Caco-2 (cell line): ENCODE measurements at regions not wholly inside any gene's neighbourhood (a gene's known extent, or its start where the extent isn't known, plus 50 kb on each side); places are given as distances from the start of the nearest gene placed in this dataset.

Source experiments
- BruUV-seq: library from RNA; stranded (reverse); fragments of 400-500 nt; replicated peaks from 2 replicates; lab custom pipeline; 2021; lab: Mats Ljungman, UMichigan
- CTCF ChIA-PET: fragments of 300-600 bp; sonication (Branson Sonifier 250); formaldehyde crosslinking; loops from one replicate; lab custom pipeline; 2022; ENCODE audit warnings: antibody characterized with exemption; lab: Charles Lee
- POLR2A ChIA-PET: fragments of 300-600 bp; sonication (Branson Sonifier 250); formaldehyde crosslinking; loops from one replicate; lab custom pipeline; 2022; ENCODE audit warnings: antibody characterized with exemption; lab: Charles Lee
- DNase-seq, 2 experiments: peaks; one replicate each; pipeline versions ENCODE4 v3.0.0 to v3.0.0-alpha.2; 2020 to 2022
- H3K27me3 ChIP-seq: replicated peaks from 2 replicates; pipeline ENCODE4 v1.6.0; 2011; ENCODE audit warnings: low read length; ENCODE audit not compliant: control insufficient read depth, insufficient read depth
- H3K36me3 ChIP-seq: 2 replicates; pipeline ENCODE4 v1.5.1; 2011; ENCODE audit warnings: low read length; ENCODE audit not compliant: control insufficient read depth, insufficient read depth
- H3K4me1 ChIP-seq: fragments of 250-450 bp; sonication (Bioruptor Pico); 2 replicates; pipeline ENCODE4 v1.5.1; 2020; ENCODE audit warnings: mild to moderate bottlenecking
- H3K4me3 ChIP-seq: 2 replicates; pipeline ENCODE4 v1.5.1; 2011; ENCODE audit warnings: low read depth, mild to moderate bottlenecking, control low read depth, low read length
- H3K9me3 ChIP-seq: fragments of 250-450 bp; sonication (Bioruptor Pico); 2 replicates; pipeline ENCODE4 v1.5.1; 2020; ENCODE audit warnings: mild to moderate bottlenecking, moderate library complexity
- H3K27ac Mint-ChIP-seq: one replicate; pipeline ENCODE4 v1.8.0; 2022; ENCODE audit warnings: mixed read lengths; ENCODE audit not compliant: unreplicated experiment
- H3K27me3 Mint-ChIP-seq: one replicate; pipeline ENCODE4 v1.8.0; 2022; ENCODE audit warnings: mixed read lengths; ENCODE audit not compliant: insufficient read depth, unreplicated experiment
- H3K36me3 Mint-ChIP-seq: one replicate; pipeline ENCODE4 v1.8.0; 2022; ENCODE audit warnings: mild to moderate bottlenecking, mixed read lengths; ENCODE audit not compliant: insufficient read depth, unreplicated experiment
- H3K4me1 Mint-ChIP-seq: one replicate; pipeline ENCODE4 v1.8.0; 2022; ENCODE audit warnings: low read depth, mixed read lengths; ENCODE audit not compliant: unreplicated experiment
- H3K4me3 Mint-ChIP-seq: one replicate; pipeline ENCODE4 v1.8.0; 2022; ENCODE audit warnings: mild to moderate bottlenecking, moderate library complexity, mixed read lengths; ENCODE audit not compliant: unreplicated experiment
- H3K9me3 Mint-ChIP-seq: one replicate; pipeline ENCODE4 v1.8.0; 2022; ENCODE audit warnings: mixed read lengths; ENCODE audit not compliant: unreplicated experiment
- CTCF ChIP-seq, 2 experiments: fragments of 200-600 bp in 1 of 2; IDR thresholded peaks; 1 replicate in 1 of 2; 2 replicates in 1 of 2; pipeline versions ENCODE4 v1.5.1 to v1.8.0; 2011 to 2022; ENCODE audit warnings: antibody characterized with exemption in 1 of 2, control low read depth in 1 of 2, inconsistent platforms in 1 of 2, low read depth in 1 of 2, low read length in 1 of 2, mild to moderate bottlenecking in 1 of 2, moderate library complexity in 1 of 2; ENCODE audit not compliant: insufficient read depth in 1 of 2, severe bottlenecking in 1 of 2, unreplicated experiment in 1 of 2
- intact Hi-C: fragments of 100-400 bp; cut with micrococcal nuclease; formaldehyde crosslinking; loops from one replicate; pipeline ENCODE4 v1.10.0; 2022; ENCODE audit not compliant: unreplicated experiment

DNA sequence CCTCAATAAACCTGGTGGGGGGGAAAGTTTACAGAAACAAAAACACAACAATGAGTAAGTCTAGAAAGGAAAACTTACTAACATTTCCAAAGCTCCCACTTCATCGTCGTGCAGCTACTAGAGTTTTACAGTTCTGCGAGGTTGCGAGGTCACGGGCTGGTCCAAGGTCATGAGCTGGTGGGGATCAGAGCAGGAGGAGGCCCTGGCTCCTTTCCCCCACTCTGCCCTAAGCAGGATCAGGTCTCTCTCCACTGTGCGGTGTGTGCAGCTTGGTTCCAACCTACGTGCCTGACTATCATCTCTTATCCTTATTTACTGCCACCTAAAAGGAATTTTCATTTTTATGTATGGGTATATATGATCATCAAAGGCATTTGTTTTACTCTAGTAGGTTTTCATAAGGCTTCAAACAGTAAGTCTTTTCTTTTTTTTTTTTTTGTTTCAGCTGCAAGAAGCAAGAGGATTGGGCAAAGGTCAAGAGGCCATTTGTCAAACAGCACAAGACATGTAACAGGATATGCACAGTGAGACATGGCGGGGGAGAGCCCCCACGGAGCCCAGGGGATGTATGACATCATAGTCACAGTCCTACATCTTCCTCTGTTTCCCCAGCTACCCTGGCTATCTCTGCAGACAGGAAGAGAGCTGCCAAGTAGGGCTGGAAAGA, 76.6 kb upstream of the POMP start:
- no peaks in the 10 kb centered on the region for H3K36me3 ChIP-seq
- DNase-seq, result peak in 1 of 2 experiments; percentile 30
- Mint-ChIP-seq H3K27me3 (no peaks in the 10 kb centered on the region), H3K9me3 (peaks cover 3% of the 10 kb centered on the region), H3K4me3 (no peak overlapping the region), H3K4me1 (peaks cover 34% of the 10 kb centered on the region), H3K27ac (no peak overlapping the region), H3K36me3 (no peaks in the 10 kb centered on the region)
- H3K9me3 ChIP-seq, result no peaks in the 10 kb centered on the region
- H3K4me3 ChIP-seq, result no peak overlapping the region
- CTCF ChIA-PET, result interaction anchor here (0.6 kb wide), 1 partner anchor 11 kb away, joined by 4 read pairs; no protein-coding TSS in a partner anchor
- BruUV-seq, result no TSS peak
- peaks cover 27% of the 10 kb centered on the region for H3K4me1 ChIP-seq
- no peaks in the 10 kb centered on the region for H3K27me3 ChIP-seq
- TF ChIP-seq CTCF (IDR thresholded peaks at IDR 0.05; ENCODE audit: insufficient read depth in 1 of 2, low read depth in 1 of 2, low read length in 1 of 2, severe bottlenecking in 1 of 2, unreplicated experiment in 1 of 2), result no peak
- intact Hi-C loops, result no loop called here
- POLR2A ChIA-PET, result no interaction called here

- H3K4me1 ChIP-seq, result peaks cover 27% of the 10 kb centered on the region
- H3K4me3 ChIP-seq, result no peak overlapping the region
- H3K9me3 Mint-ChIP-seq, result no peaks in the 10 kb centered on the region
- no peaks in the 10 kb centered on the region for H3K27me3 Mint-ChIP-seq
- no peak overlapping the region for H3K27ac Mint-ChIP-seq
- H3K9me3 ChIP-seq, result no peaks in the 10 kb centered on the region
- no TSS peak for BruUV-seq
- CTCF ChIA-PET, result interaction anchor here (0.6 kb wide), 1 partner anchor 10 kb away, joined by 4 read pairs; no protein-coding TSS in a partner anchor
- no peaks in the 10 kb centered on the region for H3K36me3 ChIP-seq
- TF ChIP-seq CTCF (IDR thresholded peaks at IDR 0.05; ENCODE audit: insufficient read depth in 1 of 2, low read depth in 1 of 2, low read length in 1 of 2, severe bottlenecking in 1 of 2, unreplicated experiment in 1 of 2), result no peak
- peaks cover 36% of the 10 kb centered on the region for H3K4me1 Mint-ChIP-seq
- H3K36me3 Mint-ChIP-seq, result no peaks in the 10 kb centered on the region
- intact Hi-C loops, result no loop called here
- no peak overlapping the region for H3K4me3 Mint-ChIP-seq
- POLR2A ChIA-PET, result no interaction called here
- no peaks in the 10 kb centered on the region for H3K27me3 ChIP-seq
- DNase-seq, result no peak
These were observed 77.5 kb upstream of the POMP start for GRCh38 chr13:28581451-28581850.

DNA sequence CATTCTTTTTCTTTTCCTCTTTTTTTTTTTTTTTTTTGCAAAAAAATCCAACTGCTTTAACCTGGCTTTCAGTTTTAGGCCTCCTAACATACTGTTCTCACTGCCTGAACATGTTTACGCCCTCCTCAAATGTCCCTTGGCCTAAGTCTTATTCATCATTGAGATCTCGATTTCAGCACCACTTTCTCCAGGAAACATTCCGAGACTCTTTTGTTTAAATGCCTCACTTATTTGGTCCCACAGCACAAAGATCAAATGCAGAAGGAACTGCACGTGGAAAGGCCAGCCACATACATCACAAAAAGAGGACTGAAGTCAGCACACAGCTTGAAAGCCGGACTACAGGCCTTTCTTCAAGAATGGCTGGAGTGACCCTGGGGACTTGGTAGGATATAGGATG, 79.2 kb upstream of the POMP start:
- Histone ChIP-seq H3K36me3 (no peaks in the 10 kb centered on the region), H3K4me1 (peaks cover 31% of the 10 kb centered on the region; the same call in 1 of the 2 replicates), H3K27me3 (no peaks in the 10 kb centered on the region), H3K4me3 (no peak overlapping the region), H3K9me3 (no peaks in the 10 kb centered on the region)
- peak overlapping the region; percentile 14 for H3K27ac Mint-ChIP-seq
- peaks cover 47% of the 10 kb centered on the region for H3K4me1 Mint-ChIP-seq
- intact Hi-C loops, result loop anchor here (5.0 kb wide), 1 partner anchor 58 kb away; no protein-coding TSS in a partner anchor
- DNase-seq, result no peak
- TF ChIP-seq CTCF (IDR thresholded peaks at IDR 0.05; ENCODE audit: insufficient read depth in 1 of 2, low read depth in 1 of 2, low read length in 1 of 2, severe bottlenecking in 1 of 2, unreplicated experiment in 1 of 2), result no peak
- no peaks in the 10 kb centered on the region for H3K9me3 Mint-ChIP-seq
- CTCF ChIA-PET, result no interaction called here
- BruUV-seq, result no TSS peak
- no peaks in the 10 kb centered on the region for H3K27me3 Mint-ChIP-seq
- H3K4me3 Mint-ChIP-seq, result no peak overlapping the region
- POLR2A ChIA-PET, result no interaction called here
- no peaks in the 10 kb centered on the region for H3K36me3 Mint-ChIP-seq
